ENCODE measurements at regions not wholly inside any gene's neighbourhood (a gene's known extent, or its start where the extent isn't known, plus 50 kb on each side); places are given as distances from the start of the nearest gene placed in this dataset.

GRCh38 chr10:113309791-113310190 is 243.1 kb upstream of the HABP2 start:
- Histone ChIP-seq H3K36me3 (no peaks in the 10 kb centered on the region), H3K27ac (no peak overlapping the region), H3K9me3 (no peaks in the 10 kb centered on the region), H3K4me1 (ENCODE audit: control insufficient read depth in 1 of 2, low read depth in 2 of 2) (no peaks in the 10 kb centered on the region), H3K27me3 (replicated peaks; ENCODE audit: insufficient read depth) (no peaks in the 10 kb centered on the region), H3K4me3 (no peak overlapping the region)
- DNase-seq (ENCODE audit: low spot score) (no peak), ATAC-seq (ENCODE audit: insufficient number of reproducible peaks, low FRiP score, low read depth) (no peak)
- TF ChIP-seq CTCF (IDR thresholded peaks at IDR 0.05) = no peak

GRCh38 chr10:113310347-113310746 is 242.5 kb upstream of the HABP2 start:
- no peaks in the 10 kb centered on the region for H3K4me1 ChIP-seq (ENCODE audit: control insufficient read depth in 1 of 2, low read depth in 2 of 2)
- no peak overlapping the region for H3K4me3 ChIP-seq
- H3K27me3 ChIP-seq (replicated peaks; ENCODE audit: insufficient read depth) = no peaks in the 10 kb centered on the region
- H3K9me3 ChIP-seq = no peaks in the 10 kb centered on the region
- DNase-seq (ENCODE audit: low spot score) (no peak), ATAC-seq (ENCODE audit: insufficient number of reproducible peaks, low FRiP score, low read depth) (no peak)
- H3K27ac ChIP-seq = no peak overlapping the region
- no peaks in the 10 kb centered on the region for H3K36me3 ChIP-seq
- no peak for TF ChIP-seq CTCF (IDR thresholded peaks at IDR 0.05)

DNA sequence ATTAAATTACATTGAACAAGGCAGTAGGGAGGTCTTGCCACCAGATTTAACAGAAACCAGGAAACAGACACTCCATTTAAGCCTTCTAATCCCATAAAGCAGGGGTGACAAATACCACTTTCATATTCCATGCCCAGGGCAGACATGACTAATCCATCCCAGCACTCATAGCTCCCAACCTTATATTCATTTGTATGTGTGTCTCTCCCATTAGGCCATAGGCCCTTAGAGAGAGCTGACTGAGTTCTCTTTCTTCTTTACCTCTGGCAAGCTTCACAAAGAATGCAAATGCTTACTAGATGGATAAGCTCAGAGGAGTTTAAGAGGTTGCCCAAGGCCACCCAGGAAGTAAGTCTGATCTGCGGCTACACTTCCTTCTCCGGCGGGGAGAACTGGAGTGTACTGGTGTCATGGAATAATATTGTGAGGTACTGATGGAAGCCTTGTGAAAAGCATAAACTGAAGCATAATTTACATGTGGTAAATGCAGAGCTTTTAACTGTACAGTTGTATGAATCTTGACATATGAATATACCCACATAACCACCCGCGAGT is 239.7 kb upstream of the HABP2 start:
- Histone ChIP-seq H3K4me3 (no peak overlapping the region), H3K36me3 (no peaks in the 10 kb centered on the region), H3K9me3 (no peaks in the 10 kb centered on the region), H3K4me1 (ENCODE audit: control insufficient read depth in 1 of 2, low read depth in 2 of 2) (no peaks in the 10 kb centered on the region), H3K27me3 (replicated peaks; ENCODE audit: insufficient read depth) (no peaks in the 10 kb centered on the region), H3K27ac (no peak overlapping the region)
- no peak for TF ChIP-seq CTCF (IDR thresholded peaks at IDR 0.05)
- DNase-seq (ENCODE audit: low spot score) (no peak), ATAC-seq (ENCODE audit: insufficient number of reproducible peaks, low FRiP score, low read depth) (no peak)

GRCh38 chr10:113313722-113314121 is 239.1 kb upstream of the HABP2 start:
- Histone ChIP-seq H3K36me3 (no peaks in the 10 kb centered on the region), H3K9me3 (no peaks in the 10 kb centered on the region), H3K27me3 (replicated peaks; ENCODE audit: insufficient read depth) (no peaks in the 10 kb centered on the region), H3K4me1 (ENCODE audit: control insufficient read depth in 1 of 2, low read depth in 2 of 2) (no peaks in the 10 kb centered on the region), H3K27ac (no peak overlapping the region), H3K4me3 (no peak overlapping the region)
- no peak for TF ChIP-seq CTCF (IDR thresholded peaks at IDR 0.05)
- ATAC-seq (ENCODE audit: insufficient number of reproducible peaks, low FRiP score, low read depth) (no peak), DNase-seq (ENCODE audit: low spot score) (no peak)

- Histone ChIP-seq H3K9me3 (no peaks in the 10 kb centered on the region), H3K27me3 (replicated peaks; ENCODE audit: insufficient read depth) (no peaks in the 10 kb centered on the region), H3K4me3 (no peak overlapping the region), H3K27ac (no peak overlapping the region), H3K36me3 (no peaks in the 10 kb centered on the region), H3K4me1 (ENCODE audit: control insufficient read depth in 1 of 2, low read depth in 2 of 2) (no peaks in the 10 kb centered on the region)
- ATAC-seq (ENCODE audit: insufficient number of reproducible peaks, low FRiP score, low read depth) (no peak), DNase-seq (ENCODE audit: low spot score) (no peak)
- TF ChIP-seq CTCF (IDR thresholded peaks at IDR 0.05) = no peak
These were observed 236.3 kb upstream of the HABP2 start for GRCh38 chr10:113316506-113316905.
